Osteocyte (in vitro differentiated cells): ENCODE measurements at regions not wholly inside any gene's neighbourhood (a gene's known extent, or its start where the extent isn't known, plus 50 kb on each side); places are given as distances from the start of the nearest gene placed in this dataset.

Experiments
- DNase-seq: peaks from one replicate; pipeline ENCODE4 v3.0.0; 2021; ENCODE audit warnings: mixed read lengths; ENCODE audit not compliant: unreplicated experiment; ENCODE audit errors: extremely low spot score
- H3K27ac Mint-ChIP-seq: one replicate; pipeline ENCODE4 v1.8.0; 2021; ENCODE audit warnings: mild to moderate bottlenecking, mixed read lengths; ENCODE audit not compliant: unreplicated experiment
- H3K27me3 Mint-ChIP-seq: one replicate; pipeline ENCODE4 v1.8.0; 2021; ENCODE audit warnings: mixed read lengths; ENCODE audit not compliant: unreplicated experiment
- H3K36me3 Mint-ChIP-seq: one replicate; pipeline ENCODE4 v1.8.0; 2021; ENCODE audit warnings: mixed read lengths; ENCODE audit not compliant: unreplicated experiment
- H3K4me1 Mint-ChIP-seq: one replicate; pipeline ENCODE4 v1.8.0; 2021; ENCODE audit warnings: mixed read lengths; ENCODE audit not compliant: unreplicated experiment
- H3K4me3 Mint-ChIP-seq: one replicate; pipeline ENCODE4 v1.8.0; 2021; ENCODE audit warnings: mild to moderate bottlenecking, moderate library complexity, mixed read lengths; ENCODE audit not compliant: unreplicated experiment
- H3K9me3 Mint-ChIP-seq: one replicate; pipeline ENCODE4 v1.8.0; 2021; ENCODE audit warnings: mixed read lengths; ENCODE audit not compliant: unreplicated experiment
- TF ChIP-seq, protein P1 (sequence below): fragments of 200-600 bp; sonication (generic); IDR thresholded peaks from 2 replicates; pipeline ENCODE4 v1.5.0; 2021; ENCODE audit warnings: antibody characterized with exemption, mild to moderate bottlenecking, moderate library complexity

DNA sequence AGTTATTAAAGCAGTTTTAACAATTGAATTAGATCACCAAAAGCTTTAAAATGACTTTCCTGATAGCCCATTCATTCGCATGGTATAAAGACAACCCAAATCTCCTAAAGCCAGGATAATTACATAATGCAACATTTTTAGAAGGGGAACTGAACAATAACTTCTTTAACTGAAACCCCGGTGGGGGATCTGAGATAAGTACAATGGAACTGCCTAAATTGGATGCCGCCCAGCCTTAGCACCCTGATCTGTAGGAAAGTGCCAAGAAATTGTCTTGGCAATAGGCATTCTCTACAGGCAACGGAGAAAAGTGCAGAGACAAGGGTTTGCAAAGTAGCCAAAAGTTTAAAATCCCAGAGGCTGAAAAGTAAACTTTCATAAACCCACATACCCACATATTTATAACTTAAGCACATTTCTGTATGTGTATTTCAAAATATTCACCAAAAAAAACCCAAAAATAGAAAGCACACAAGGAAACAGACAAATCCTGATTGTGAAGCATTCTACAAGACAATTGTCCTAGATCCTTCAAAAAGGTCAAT is 98.8 kb upstream of the BEND6 start:
- Mint-ChIP-seq H3K4me1 (peaks cover 46% of the 10 kb centered on the region), H3K9me3 (no peaks in the 10 kb centered on the region), H3K36me3 (peaks cover 6% of the 10 kb centered on the region), H3K27me3 (no peaks in the 10 kb centered on the region), H3K27ac (no peak overlapping the region), H3K4me3 (no peak overlapping the region)
- DNase-seq = no peak
- TF ChIP-seq, protein P1, sequence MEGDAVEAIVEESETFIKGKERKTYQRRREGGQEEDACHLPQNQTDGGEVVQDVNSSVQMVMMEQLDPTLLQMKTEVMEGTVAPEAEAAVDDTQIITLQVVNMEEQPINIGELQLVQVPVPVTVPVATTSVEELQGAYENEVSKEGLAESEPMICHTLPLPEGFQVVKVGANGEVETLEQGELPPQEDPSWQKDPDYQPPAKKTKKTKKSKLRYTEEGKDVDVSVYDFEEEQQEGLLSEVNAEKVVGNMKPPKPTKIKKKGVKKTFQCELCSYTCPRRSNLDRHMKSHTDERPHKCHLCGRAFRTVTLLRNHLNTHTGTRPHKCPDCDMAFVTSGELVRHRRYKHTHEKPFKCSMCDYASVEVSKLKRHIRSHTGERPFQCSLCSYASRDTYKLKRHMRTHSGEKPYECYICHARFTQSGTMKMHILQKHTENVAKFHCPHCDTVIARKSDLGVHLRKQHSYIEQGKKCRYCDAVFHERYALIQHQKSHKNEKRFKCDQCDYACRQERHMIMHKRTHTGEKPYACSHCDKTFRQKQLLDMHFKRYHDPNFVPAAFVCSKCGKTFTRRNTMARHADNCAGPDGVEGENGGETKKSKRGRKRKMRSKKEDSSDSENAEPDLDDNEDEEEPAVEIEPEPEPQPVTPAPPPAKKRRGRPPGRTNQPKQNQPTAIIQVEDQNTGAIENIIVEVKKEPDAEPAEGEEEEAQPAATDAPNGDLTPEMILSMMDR = no peak

DNA sequence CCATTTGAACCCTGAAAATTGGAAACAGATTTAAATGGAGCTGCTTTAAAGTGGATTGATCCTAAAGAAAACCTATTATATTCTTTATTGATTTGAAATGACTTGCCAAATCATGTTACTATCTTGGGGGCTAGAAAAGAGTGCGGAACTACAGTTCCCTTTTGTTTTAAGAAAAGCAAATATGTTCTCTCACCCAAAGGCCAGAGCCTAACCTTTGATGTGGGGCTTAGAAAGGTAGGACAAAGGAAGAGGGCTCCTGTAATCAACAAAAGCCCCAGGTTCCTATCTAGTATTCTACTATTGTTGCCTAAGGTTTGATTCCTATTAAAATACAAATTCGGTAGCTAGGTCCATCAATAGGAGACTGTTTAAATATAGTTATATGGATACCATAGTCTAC is 100.8 kb upstream of the BEND6 start:
- TF ChIP-seq, protein P1 = no peak
- no peak overlapping the region for H3K4me3 Mint-ChIP-seq
- H3K4me1 Mint-ChIP-seq = peaks cover 47% of the 10 kb centered on the region
- no peaks in the 10 kb centered on the region for H3K27me3 Mint-ChIP-seq
- no peaks in the 10 kb centered on the region for H3K9me3 Mint-ChIP-seq
- H3K36me3 Mint-ChIP-seq = peaks cover 6% of the 10 kb centered on the region
- no peak for DNase-seq
- no peak overlapping the region for H3K27ac Mint-ChIP-seq

DNA sequence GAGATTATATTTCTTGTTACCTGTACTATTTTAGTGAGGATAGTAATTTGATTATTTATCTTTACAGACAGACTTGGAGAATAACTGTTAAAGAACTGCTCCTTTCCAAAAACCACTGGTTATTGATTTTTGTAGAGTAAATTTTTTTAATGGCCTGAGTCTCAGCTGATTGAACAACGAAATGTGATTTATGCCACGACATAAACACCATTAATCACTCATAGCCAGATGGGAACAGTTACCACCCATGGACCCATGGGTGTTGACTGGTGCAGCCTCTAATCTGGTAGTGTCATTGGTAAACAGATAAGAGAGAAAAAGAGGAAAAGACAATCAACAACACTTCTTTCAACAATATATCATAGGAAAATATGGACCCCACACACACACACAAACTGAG is 101.4 kb upstream of the BEND6 start:
- Mint-ChIP-seq H3K27ac (no peak overlapping the region), H3K4me1 (peaks cover 46% of the 10 kb centered on the region), H3K4me3 (no peak overlapping the region), H3K27me3 (no peaks in the 10 kb centered on the region), H3K9me3 (no peaks in the 10 kb centered on the region), H3K36me3 (peaks cover 6% of the 10 kb centered on the region)
- TF ChIP-seq, protein P1 = no peak
- no peak for DNase-seq

DNA sequence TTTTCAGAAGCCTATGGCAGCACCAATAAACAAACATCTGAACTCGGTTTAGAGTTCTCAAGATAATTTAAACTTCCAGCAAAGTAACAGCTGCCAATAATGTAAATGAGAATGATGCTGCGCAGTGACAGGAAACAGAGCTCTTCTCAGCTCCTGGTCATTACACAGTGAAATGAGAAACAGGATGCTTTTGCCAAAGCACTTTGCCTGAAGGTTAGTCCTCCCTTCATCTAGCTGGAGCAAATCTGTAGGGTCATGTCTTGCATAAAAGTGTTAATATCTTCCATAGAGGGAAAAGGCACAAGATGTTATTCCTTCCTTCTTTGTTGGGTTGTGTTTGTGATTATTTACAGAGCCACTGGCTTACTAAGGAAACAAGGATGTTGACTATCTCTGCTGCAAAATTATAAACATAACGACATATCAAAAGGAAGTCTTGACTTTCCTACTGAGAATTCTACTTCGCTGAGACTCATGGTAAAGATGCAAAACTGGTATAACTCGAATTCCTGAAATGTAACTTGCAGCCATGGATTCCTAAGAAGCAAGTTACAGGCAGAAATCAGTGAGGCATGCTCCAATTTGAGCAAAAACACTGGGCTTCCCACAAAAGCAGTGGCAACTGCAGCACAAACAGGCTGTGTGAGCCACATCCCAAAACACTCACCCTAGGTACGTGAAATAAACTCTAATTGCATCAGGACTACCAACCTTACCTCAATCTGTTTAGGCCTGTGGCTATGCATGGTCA is 102.5 kb upstream of the BEND6 start:
- no peaks in the 10 kb centered on the region for H3K9me3 Mint-ChIP-seq
- H3K4me3 Mint-ChIP-seq = peak overlapping the region; percentile 86
- peak overlapping the region; percentile 92 for H3K27ac Mint-ChIP-seq
- peaks cover 5% of the 10 kb centered on the region for H3K36me3 Mint-ChIP-seq
- TF ChIP-seq, protein P1 = no peak
- no peaks in the 10 kb centered on the region for H3K27me3 Mint-ChIP-seq
- H3K4me1 Mint-ChIP-seq = peaks cover 49% of the 10 kb centered on the region
- no peak for DNase-seq

DNA sequence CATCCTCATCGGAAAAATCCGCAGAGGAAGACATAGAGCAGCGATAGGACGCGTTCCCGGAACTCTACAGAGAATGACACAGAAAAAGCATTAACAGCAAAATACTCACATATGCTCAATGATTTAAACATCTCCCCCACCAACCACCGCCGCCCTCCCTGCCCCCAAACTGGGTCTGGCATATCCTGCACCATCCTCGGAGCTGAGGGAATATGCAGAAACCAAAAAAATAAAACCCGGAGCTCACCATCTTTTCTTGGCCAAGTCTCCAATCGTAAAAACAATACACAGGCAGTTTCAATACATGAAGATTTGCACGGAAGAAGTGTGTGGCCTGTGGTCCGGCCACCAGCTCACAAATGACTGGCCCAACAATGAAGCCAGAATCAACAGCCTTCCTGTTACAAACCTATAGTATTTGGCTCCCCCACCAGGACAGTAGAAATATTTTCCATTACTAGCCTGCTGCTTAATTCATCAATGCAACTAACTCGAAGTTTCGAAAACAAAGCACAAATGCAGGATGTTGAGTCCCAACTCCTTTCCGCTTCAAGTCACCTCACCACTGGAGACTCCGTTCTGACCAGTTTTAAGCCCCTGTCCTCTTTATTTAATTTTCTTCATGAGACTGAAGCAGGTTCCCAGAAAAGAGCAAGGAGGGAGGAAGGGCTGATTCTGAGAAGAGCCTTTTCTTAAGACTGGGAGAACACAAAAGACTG is 103.2 kb upstream of the BEND6 start:
- Mint-ChIP-seq H3K4me3 (peak overlapping the region; percentile 86), H3K36me3 (peaks cover 6% of the 10 kb centered on the region), H3K27me3 (no peaks in the 10 kb centered on the region), H3K27ac (peak overlapping the region; percentile 92), H3K9me3 (no peaks in the 10 kb centered on the region), H3K4me1 (peaks cover 48% of the 10 kb centered on the region)
- DNase-seq = no peak
- TF ChIP-seq, protein P1 = peak; percentile 79
